HTR-8/SVneo (cell line): ENCODE measurements at regions not wholly inside any gene's neighbourhood (a gene's known extent, or its start where the extent isn't known, plus 50 kb on each side); places are given as distances from the start of the nearest gene placed in this dataset.

ENCODE experiments used
- DNase-seq: peaks from one replicate; pipeline ENCODE4 v3.0.0; 2011; ENCODE audit warnings: low spot score, mixed read lengths; ENCODE audit not compliant: insufficient read length
- FAIRE-seq: peaks from 2 replicates; lab custom pipeline; 2011; peaks lifted over from hg19 to GRCh38; lab: Jason Lieb, UNC

GRCh38 chr11:119523539-119524157, 100.7 kb upstream of the THY1 start:
- FAIRE-seq: no peak
- no peak for DNase-seq

GRCh38 chr11:119522609-119523008, 99.6 kb upstream of the THY1 start:
- DNase-seq (no peak), FAIRE-seq (no peak)

- FAIRE-seq: no peak
- no peak for DNase-seq
Observed at GRCh38 chr11:119521551-119521950, 98.6 kb upstream of the THY1 start.

- DNase-seq: no peak
- no peak for FAIRE-seq
Observed at GRCh38 chr11:119520966-119521365, 98.0 kb upstream of the THY1 start.

- DNase-seq (no peak), FAIRE-seq (no peak)
Observed at GRCh38 chr11:119520400-119520799, 97.4 kb upstream of the THY1 start.

- no peak for DNase-seq
- FAIRE-seq: no peak
Observed at GRCh38 chr11:119519796-119520195, 96.8 kb upstream of the THY1 start.

GRCh38 chr11:119518746-119519730, 96.1 kb upstream of the THY1 start:
- FAIRE-seq (peak; percentile 84), DNase-seq (peak; percentile 34)

GRCh38 chr11:119515771-119516400, 92.9 kb upstream of the THY1 start:
- DNase-seq (no peak), FAIRE-seq (no peak)

GRCh38 chr11:119513806-119514170, 90.8 kb upstream of the THY1 start:
- FAIRE-seq (no peak), DNase-seq (no peak)

- FAIRE-seq (no peak), DNase-seq (no peak)
Observed at GRCh38 chr11:119513131-119513805, 90.3 kb upstream of the THY1 start.

- FAIRE-seq (no peak), DNase-seq (no peak)
Observed at GRCh38 chr11:119512369-119512768, 89.4 kb upstream of the THY1 start.

- no peak for FAIRE-seq
- no peak for DNase-seq
Observed at GRCh38 chr11:119511614-119512306, 88.8 kb upstream of the THY1 start.

GRCh38 chr11:119509969-119510401, 87.0 kb upstream of the THY1 start:
- FAIRE-seq (no peak), DNase-seq (peak; percentile 33)

GRCh38 chr11:119509282-119509841, 86.4 kb upstream of the THY1 start:
- DNase-seq: no peak
- FAIRE-seq: no peak

- DNase-seq: no peak
- peak; percentile 31 for FAIRE-seq
Observed at GRCh38 chr11:119506436-119506835, 83.5 kb upstream of the THY1 start.

- DNase-seq (no peak), FAIRE-seq (no peak)
Observed at GRCh38 chr11:119505861-119506260, 82.9 kb upstream of the THY1 start.

GRCh38 chr11:119505071-119505470, 82.1 kb upstream of the THY1 start:
- DNase-seq (no peak), FAIRE-seq (no peak)

- FAIRE-seq (no peak), DNase-seq (no peak)
Observed at GRCh38 chr11:119504371-119504770, 81.4 kb upstream of the THY1 start.

- no peak for FAIRE-seq
- no peak for DNase-seq
Observed at GRCh38 chr11:119501777-119502405, 78.9 kb upstream of the THY1 start.
